ENCODE measurements at regions not wholly inside any gene's neighbourhood (a gene's known extent, or its start where the extent isn't known, plus 50 kb on each side); places are given as distances from the start of the nearest gene placed in this dataset.

DNA sequence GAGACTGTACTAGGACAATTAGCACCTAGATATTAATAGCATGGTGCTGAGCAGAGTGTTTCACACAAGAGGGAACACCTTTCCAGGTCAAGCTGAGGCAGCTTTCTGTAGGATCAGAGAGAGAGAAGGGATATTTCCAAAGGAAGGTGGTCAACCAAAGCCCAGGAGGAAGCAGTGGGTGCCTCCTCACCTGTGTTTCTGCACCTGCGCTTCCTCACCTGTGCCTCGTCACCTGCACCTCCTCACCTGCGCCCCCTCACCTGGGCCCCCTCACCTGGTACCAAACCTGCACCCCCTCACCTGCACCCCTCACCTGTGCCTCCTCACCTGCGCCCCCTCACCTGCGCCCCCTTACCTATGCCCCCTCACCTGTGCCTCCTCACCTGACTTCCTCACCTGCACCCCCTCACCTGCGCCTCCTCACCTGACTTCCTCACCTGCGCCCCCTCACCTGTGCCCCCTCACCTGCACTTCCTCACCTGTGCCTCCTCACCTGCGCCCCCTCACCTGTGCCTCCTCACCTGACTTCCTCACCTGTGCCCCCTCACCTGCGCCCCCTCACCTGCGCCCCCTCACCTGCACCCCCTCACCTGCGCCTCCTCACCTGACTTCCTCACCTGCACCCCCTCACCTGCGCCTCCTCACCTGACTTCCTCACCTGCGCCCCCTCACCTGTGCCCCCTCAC, 67.9 kb downstream of the TTLL2 start:
- H3K4me3 ChIP-seq (ENCODE audit: low read depth, low read length), result no peak overlapping the region
- TF ChIP-seq, protein P1, sequence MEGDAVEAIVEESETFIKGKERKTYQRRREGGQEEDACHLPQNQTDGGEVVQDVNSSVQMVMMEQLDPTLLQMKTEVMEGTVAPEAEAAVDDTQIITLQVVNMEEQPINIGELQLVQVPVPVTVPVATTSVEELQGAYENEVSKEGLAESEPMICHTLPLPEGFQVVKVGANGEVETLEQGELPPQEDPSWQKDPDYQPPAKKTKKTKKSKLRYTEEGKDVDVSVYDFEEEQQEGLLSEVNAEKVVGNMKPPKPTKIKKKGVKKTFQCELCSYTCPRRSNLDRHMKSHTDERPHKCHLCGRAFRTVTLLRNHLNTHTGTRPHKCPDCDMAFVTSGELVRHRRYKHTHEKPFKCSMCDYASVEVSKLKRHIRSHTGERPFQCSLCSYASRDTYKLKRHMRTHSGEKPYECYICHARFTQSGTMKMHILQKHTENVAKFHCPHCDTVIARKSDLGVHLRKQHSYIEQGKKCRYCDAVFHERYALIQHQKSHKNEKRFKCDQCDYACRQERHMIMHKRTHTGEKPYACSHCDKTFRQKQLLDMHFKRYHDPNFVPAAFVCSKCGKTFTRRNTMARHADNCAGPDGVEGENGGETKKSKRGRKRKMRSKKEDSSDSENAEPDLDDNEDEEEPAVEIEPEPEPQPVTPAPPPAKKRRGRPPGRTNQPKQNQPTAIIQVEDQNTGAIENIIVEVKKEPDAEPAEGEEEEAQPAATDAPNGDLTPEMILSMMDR (IDR thresholded peaks at IDR 0.05; ENCODE audit: insufficient read depth, low read depth, low read length, missing control alignments), result no peak
- DNase-seq (ENCODE audit: low read depth), result no peak

- H3K4me3 ChIP-seq (ENCODE audit: low read depth, low read length), result no peak overlapping the region
- DNase-seq (ENCODE audit: low read depth), result no peak
- TF ChIP-seq, protein P1 (IDR thresholded peaks at IDR 0.05; ENCODE audit: insufficient read depth, low read depth, low read length, missing control alignments), result no peak
Measured at GRCh38 chr6:167393731-167394130, 68.8 kb downstream of the TTLL2 start.

- DNase-seq (ENCODE audit: low read depth), result no peak
- TF ChIP-seq, protein P1 (IDR thresholded peaks at IDR 0.05; ENCODE audit: insufficient read depth, low read depth, low read length, missing control alignments), result no peak
- H3K4me3 ChIP-seq (ENCODE audit: low read depth, low read length), result no peak overlapping the region
Measured at GRCh38 chr6:167394339-167394738, 69.5 kb downstream of the TTLL2 start.

DNA sequence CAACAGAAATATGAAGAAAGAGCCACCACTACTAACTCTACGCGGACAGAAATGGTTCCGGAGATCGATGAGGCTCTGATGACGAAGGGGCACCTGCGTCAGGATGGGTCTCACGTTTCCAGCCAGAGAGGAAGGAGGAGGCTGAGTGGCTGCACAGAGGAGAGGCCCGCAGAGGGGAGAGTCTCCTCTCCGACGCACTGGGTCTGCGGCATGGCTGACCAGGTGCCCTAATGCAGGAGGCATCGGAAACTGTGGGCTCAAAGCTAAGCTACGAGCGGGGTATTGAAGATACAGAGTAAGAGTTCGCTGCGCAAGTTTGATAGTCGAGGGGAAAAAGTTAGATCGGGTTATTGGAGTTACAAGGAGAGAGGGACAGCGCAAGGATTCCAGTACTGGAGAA, 69.9 kb downstream of the TTLL2 start:
- no peak for DNase-seq (ENCODE audit: low read depth)
- TF ChIP-seq, protein P1 (IDR thresholded peaks at IDR 0.05; ENCODE audit: insufficient read depth, low read depth, low read length, missing control alignments), result no peak
- no peak overlapping the region for H3K4me3 ChIP-seq (ENCODE audit: low read depth, low read length)

DNA sequence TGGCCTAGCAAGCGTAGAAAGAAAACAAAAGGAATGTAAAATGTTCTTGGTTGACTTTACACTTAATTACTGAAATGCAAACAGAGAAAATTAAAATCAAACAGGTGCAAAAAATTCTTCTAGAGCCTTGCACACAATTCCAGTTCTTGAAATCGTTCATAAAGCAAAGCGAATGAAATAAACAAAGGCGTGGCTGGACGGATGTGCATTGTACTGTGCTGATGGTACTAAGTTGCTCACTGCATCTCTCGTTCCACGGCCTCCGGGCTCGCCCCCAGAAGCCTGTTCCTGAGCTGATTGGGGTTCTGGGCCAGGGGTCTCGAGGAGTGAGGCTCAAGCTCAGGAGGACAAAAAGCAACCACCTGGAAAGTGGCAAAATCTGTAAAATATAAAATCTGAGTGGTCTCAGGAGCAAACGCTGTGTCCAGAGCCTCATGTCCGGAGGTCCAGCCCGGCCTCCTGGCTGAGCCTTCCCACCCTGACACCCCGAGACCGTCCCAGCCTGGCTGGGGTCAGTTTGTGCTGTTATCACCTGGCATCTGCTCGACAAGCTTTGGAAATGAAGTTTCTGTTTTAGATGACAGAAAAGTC, 71.3 kb downstream of the TTLL2 start:
- no peak overlapping the region for H3K4me3 ChIP-seq (ENCODE audit: low read depth, low read length)
- TF ChIP-seq, protein P1 (IDR thresholded peaks at IDR 0.05; ENCODE audit: insufficient read depth, low read depth, low read length, missing control alignments), result no peak
- no peak for DNase-seq (ENCODE audit: low read depth)

DNA sequence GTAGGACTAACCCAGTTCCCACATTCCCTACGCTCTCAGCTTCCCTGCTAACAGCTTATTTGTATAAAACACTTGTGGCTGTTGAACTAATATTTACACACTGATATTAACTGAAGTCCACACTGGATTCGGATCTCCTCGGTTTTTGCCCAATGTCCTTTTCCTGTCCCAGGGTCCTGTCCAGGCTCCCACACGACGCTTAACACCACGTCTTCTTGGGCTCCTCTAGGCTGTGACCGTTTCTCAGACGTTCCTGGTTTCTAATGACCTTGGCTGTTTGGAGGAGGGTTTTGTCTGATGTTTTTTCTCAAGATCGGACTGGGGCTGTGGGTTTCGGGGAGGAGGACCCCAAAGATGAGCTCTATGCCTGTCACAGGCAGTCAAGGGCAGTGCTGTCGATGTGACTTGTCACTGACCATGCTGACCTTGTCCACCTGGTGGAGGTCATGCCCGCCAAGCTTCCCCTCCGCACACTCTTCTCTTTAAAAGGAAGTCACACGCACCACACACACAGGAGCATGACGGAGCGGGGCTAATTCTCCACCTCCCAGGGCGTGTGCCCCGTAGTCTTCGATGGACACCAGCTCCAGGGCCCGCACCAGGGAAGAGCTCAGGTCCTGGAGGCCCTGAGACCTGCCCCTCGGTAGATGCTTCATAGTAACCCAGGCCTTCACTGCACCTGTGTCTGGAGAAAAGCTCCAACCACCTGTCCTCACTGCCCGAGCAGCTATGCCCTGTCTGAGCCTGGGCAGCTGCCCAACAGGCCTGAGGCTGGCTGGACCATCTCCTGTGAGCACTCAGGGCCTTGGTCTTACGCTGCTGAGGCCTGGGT, 72.0 kb downstream of the TTLL2 start:
- TF ChIP-seq, protein P1 (IDR thresholded peaks at IDR 0.05; ENCODE audit: insufficient read depth, low read depth, low read length, missing control alignments), result no peak
- no peak for DNase-seq (ENCODE audit: low read depth)
- no peak overlapping the region for H3K4me3 ChIP-seq (ENCODE audit: low read depth, low read length)

Measured in GM12865 (cell line).